ENCODE measurements at regions not wholly inside any gene's neighbourhood (a gene's known extent, or its start where the extent isn't known, plus 50 kb on each side); places are given as distances from the start of the nearest gene placed in this dataset.

DNA sequence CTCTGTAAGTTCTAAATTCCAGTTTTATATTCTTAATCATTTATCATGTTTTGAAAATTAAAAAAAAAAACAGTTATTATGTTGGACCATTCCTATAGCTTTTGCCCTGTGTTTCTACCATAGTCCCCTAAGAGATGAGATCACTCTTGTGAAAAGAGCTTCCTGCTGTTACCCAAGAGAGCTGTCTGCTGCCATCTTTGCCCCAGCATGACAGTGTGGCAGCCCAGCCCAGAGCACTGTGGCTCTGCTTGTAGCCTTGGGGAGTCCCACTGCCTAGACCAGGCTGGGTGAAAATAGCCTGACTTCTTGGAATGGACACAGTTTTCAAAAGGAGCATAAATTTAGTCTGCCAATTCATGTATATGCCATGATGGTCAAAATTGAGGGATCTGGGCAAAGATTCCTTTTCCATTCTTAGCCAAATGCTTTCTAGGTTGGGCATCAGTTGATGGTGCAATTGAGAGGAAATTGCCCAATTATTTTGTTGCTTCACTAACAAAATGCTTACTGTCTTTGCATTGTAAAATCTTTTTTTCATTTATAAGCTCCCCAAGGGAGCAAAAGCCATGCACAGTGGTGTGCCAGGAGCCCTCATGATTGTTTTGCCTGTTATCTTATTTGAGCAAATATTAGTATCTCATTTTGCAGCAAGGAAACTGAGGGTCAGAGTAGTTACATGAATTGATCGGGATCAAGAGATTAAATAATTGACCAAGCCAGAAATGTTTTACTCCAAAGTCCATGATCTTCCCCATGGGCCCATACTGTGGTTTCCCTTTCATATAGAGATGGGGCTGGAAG, 72.8 kb downstream of the ETS2 start:
- DNase-seq = peak; percentile 47 to 66 (median 50)

DNA sequence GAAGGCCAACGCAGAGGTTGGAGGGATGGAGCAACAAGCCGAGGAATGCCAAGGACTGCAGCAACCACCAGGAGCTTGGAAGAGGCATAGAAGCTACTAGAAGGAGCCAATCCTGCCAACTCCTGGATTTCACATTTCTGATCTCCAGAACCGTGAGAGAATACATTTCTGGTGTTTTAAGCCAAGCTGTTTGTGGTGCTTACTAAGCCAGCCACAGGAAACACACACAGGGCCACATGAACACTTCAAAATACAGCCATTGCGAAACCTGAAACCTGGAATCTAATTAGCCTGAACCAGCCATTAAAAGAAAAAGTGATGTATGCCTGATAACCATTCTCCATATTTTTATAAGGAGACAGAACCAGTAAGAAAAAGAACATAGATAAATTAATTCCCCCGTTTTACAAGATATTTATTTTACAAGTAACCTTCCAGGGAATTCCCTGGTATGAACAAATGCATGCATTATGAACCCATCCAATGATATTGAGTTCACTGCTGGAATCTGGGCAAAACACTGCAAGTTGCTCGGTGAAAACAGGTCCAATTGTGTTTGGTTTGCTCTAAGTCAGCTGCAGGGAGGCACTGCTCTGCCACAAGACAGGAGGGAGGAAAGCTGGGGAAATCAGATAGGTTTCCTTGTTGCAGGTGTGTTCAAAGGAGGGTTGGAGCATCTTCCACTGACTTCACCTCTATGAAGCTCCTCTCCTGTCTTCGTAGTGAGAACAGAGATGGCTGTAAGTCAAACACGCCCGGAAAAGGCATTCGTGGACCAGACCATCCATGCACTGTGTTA, 70.2 kb downstream of the ETS2 start:
- no peak for DNase-seq
